BE2C (cell line): ENCODE measurements at regions not wholly inside any gene's neighbourhood (a gene's known extent, or its start where the extent isn't known, plus 50 kb on each side); places are given as distances from the start of the nearest gene placed in this dataset.

Source experiments
- DNase-seq: peaks from one replicate; pipeline ENCODE4 v3.0.0-alpha.2; 2020
- H3K27me3 ChIP-seq: fragments of 250-450 bp; sonication (Bioruptor Pico); 2 replicates; pipeline ENCODE4 v1.5.1; 2020; ENCODE audit warnings: mild to moderate bottlenecking
- H3K36me3 ChIP-seq: fragments of 250-450 bp; sonication (Bioruptor Pico); 2 replicates; pipeline ENCODE4 v1.5.1; 2020; ENCODE audit warnings: mild to moderate bottlenecking
- H3K4me1 ChIP-seq: fragments of 250-450 bp; sonication (Bioruptor Pico); 2 replicates; pipeline ENCODE4 v1.5.1; 2020
- H3K4me3 ChIP-seq: 2 replicates; pipeline ENCODE4 v1.5.1; 2011; ENCODE audit warnings: low read depth, low read length
- H3K9me3 ChIP-seq: fragments of 250-450 bp; sonication (Bioruptor Pico); 2 replicates; pipeline ENCODE4 v1.5.1; 2020
- CTCF ChIP-seq: IDR thresholded peaks from 2 replicates; pipeline ENCODE4 v1.5.1; 2012; ENCODE audit warnings: mild to moderate bottlenecking, low read depth, low read length

DNA sequence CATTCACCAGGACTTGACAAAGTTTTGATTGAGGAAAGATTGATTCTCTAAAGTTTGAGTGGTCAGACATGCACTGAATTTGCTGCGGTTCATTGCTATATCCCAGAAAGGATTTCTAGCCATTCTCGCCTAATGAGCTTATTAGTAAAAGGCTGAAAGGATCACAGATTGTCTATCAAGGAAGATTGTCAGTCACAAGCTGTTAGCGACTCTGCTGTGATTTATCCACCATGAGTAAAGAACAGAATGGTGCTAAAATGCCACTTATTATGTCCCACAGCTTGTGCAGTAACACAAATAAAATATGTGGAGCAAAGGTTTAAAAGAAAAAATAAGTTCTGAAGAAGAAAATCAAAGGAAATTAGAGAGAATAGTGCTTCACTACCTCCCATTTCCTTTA lies 701.2 kb upstream of the CDH7 start:
- no peaks in the 10 kb centered on the region for H3K36me3 ChIP-seq
- no peaks in the 10 kb centered on the region for H3K4me1 ChIP-seq
- TF ChIP-seq CTCF = no peak
- H3K4me3 ChIP-seq = no peak overlapping the region
- no peak for DNase-seq
- no peaks in the 10 kb centered on the region for H3K27me3 ChIP-seq
- no peaks in the 10 kb centered on the region for H3K9me3 ChIP-seq

DNA sequence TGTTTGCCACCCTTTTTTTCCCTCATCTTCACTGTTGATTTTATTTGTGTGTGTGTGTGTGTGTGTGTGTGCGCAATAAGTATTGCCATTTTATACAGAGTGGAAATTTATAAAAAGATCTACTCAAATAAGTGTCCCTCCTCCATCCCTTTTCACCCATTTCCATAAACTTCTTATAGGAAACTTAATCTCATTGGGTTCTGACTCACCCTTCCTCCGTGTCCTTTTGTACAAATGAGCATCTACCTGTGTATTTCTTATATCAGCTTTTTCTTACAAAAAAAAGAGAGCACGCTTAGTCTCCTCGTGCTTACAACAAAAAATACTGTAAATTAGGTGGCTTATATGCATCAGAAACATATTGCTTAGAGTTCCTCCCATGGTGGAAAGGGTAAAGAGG lies 711.2 kb upstream of the CDH7 start:
- Histone ChIP-seq H3K36me3 (no peaks in the 10 kb centered on the region), H3K4me3 (no peak overlapping the region), H3K9me3 (no peaks in the 10 kb centered on the region), H3K27me3 (no peaks in the 10 kb centered on the region), H3K4me1 (no peaks in the 10 kb centered on the region; the same call in 1 of the 2 replicates)
- DNase-seq = no peak
- no peak for TF ChIP-seq CTCF

GRCh38 chr18:65035701-65036100 lies 715.1 kb upstream of the CDH7 start:
- H3K4me3 ChIP-seq = peak overlapping the region; percentile 35
- no peaks in the 10 kb centered on the region for H3K9me3 ChIP-seq
- TF ChIP-seq CTCF = no peak
- no peaks in the 10 kb centered on the region for H3K36me3 ChIP-seq
- DNase-seq = no peak
- no peaks in the 10 kb centered on the region for H3K27me3 ChIP-seq
- no peaks in the 10 kb centered on the region; the same call in 1 of the 2 replicates for H3K4me1 ChIP-seq

DNA sequence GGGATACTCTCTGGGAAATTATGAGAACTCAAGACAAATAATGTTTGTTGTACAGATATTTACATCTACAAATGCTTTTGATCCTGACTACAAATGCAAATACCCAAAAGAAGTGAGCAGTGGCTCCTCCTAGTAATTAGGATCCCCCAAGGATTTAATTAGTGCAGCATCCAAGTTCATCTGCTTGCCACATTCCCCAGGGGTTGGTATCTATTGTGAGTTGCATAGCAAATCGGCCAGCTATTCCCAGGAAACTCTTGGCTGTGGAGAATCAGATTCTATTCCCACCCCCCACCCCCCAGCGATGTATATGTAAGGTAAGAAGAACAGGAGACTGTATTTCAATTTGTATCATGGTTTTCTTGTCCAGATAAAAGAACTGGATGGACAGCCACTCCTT lies 725.1 kb upstream of the CDH7 start:
- no peaks in the 10 kb centered on the region for H3K36me3 ChIP-seq
- TF ChIP-seq CTCF = no peak
- DNase-seq = no peak
- H3K4me1 ChIP-seq = no peaks in the 10 kb centered on the region
- H3K27me3 ChIP-seq = no peaks in the 10 kb centered on the region
- H3K9me3 ChIP-seq = no peaks in the 10 kb centered on the region
- H3K4me3 ChIP-seq = no peak overlapping the region

DNA sequence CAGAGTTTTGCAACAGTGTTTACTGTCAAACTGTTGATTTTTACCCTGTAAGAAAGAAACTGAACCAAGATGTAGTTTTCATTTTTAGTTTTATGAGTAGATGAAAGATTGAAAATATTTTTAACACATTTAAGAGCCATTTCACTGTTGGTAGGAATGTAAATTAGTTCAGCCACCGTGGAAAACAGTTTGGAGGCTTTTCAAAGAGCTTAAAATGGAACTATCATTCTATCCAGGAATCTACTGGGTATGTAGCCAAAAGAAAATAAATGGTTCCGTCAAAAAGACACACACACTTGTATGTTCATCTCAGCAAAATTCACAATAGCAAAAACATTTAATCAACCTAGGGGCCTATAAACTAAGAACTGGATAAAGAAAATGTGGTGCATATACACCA lies 729.8 kb upstream of the CDH7 start:
- Histone ChIP-seq H3K4me1 (no peaks in the 10 kb centered on the region), H3K36me3 (no peaks in the 10 kb centered on the region), H3K4me3 (no peak overlapping the region), H3K27me3 (no peaks in the 10 kb centered on the region), H3K9me3 (no peaks in the 10 kb centered on the region)
- no peak for TF ChIP-seq CTCF
- no peak for DNase-seq

- Histone ChIP-seq H3K4me1 (no peaks in the 10 kb centered on the region), H3K27me3 (no peaks in the 10 kb centered on the region), H3K4me3 (no peak overlapping the region), H3K9me3 (no peaks in the 10 kb centered on the region), H3K36me3 (no peaks in the 10 kb centered on the region)
- DNase-seq = no peak
- no peak for TF ChIP-seq CTCF
Measured at GRCh38 chr18:65018184-65018583, 732.6 kb upstream of the CDH7 start.
